ENCODE measurements at regions not wholly inside any gene's neighbourhood (a gene's known extent, or its start where the extent isn't known, plus 50 kb on each side); places are given as distances from the start of the nearest gene placed in this dataset.

DNA sequence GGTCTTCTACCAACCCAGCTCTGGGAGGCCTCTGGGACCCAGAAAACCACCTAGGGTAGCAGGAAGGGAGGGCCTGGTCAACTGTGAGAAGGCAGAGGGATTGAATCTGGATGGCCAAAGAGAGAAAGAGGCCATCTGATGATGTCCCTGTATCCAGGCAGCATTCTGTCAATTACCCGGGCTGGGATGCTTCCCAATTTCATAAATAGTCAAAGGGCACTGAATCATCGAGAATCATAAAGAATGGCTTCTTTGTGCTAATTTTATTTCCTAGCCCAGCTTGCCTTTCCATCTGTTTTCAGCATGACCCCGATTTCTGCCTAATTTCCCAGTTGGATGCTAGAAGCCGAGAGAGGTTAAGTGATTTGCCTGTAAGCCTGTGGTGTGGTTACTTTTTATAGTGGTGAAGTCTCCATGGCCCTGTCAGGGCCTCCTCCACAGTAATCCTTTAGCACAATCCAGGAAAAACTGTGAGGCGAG, 129.2 kb downstream of the FAM43A start:
- TF ChIP-seq, protein P1, sequence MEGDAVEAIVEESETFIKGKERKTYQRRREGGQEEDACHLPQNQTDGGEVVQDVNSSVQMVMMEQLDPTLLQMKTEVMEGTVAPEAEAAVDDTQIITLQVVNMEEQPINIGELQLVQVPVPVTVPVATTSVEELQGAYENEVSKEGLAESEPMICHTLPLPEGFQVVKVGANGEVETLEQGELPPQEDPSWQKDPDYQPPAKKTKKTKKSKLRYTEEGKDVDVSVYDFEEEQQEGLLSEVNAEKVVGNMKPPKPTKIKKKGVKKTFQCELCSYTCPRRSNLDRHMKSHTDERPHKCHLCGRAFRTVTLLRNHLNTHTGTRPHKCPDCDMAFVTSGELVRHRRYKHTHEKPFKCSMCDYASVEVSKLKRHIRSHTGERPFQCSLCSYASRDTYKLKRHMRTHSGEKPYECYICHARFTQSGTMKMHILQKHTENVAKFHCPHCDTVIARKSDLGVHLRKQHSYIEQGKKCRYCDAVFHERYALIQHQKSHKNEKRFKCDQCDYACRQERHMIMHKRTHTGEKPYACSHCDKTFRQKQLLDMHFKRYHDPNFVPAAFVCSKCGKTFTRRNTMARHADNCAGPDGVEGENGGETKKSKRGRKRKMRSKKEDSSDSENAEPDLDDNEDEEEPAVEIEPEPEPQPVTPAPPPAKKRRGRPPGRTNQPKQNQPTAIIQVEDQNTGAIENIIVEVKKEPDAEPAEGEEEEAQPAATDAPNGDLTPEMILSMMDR (IDR thresholded peaks at IDR 0.05): no peak
- TF ChIP-seq POLR2A (IDR thresholded peaks at IDR 0.05; ENCODE audit: low read length): no peak
- no peak for TF ChIP-seq CEBPB (IDR thresholded peaks at IDR 0.05)
- no peak for TF ChIP-seq RNF2 (IDR thresholded peaks at IDR 0.05; ENCODE audit: borderline replicate concordance, low read depth)
- TF ChIP-seq PHF8 (IDR thresholded peaks at IDR 0.05; ENCODE audit: borderline replicate concordance, low read depth): no peak
- TF ChIP-seq JUNB (IDR thresholded peaks at IDR 0.05): no peak
- no peak for TF ChIP-seq SMC3 (IDR thresholded peaks at IDR 0.05)
- TF ChIP-seq ZFP36 (IDR thresholded peaks at IDR 0.05; ENCODE audit: borderline replicate concordance, partially characterized antibody): no peak
- no peak for TF ChIP-seq NFE2L2 (conservative IDR thresholded peaks at IDR 0.05; ENCODE audit: low read length)
- TF ChIP-seq RFX5 (IDR thresholded peaks at IDR 0.05): no peak
- TF ChIP-seq, protein P2, sequence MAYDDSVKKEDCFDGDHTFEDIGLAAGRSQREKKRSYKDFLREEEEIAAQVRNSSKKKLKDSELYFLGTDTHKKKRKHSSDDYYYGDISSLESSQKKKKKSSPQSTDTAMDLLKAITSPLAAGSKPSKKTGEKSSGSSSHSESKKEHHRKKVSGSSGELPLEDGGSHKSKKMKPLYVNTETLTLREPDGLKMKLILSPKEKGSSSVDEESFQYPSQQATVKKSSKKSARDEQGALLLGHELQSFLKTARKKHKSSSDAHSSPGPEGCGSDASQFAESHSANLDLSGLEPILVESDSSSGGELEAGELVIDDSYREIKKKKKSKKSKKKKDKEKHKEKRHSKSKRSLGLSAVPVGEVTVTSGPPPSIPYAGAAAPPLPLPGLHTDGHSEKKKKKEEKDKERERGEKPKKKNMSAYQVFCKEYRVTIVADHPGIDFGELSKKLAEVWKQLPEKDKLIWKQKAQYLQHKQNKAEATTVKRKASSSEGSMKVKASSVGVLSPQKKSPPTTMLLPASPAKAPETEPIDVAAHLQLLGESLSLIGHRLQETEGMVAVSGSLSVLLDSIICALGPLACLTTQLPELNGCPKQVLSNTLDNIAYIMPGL (CRISPR knock-in tag; IDR thresholded peaks at IDR 0.05; ENCODE audit: borderline replicate concordance): no peak
- no peak for TF ChIP-seq EP300 (IDR thresholded peaks at IDR 0.05)

Data from A549 (cell line).